ENCODE measurements at regions not wholly inside any gene's neighbourhood (a gene's known extent, or its start where the extent isn't known, plus 50 kb on each side); places are given as distances from the start of the nearest gene placed in this dataset.

- TF ChIP-seq CTCF (conservative IDR thresholded peaks at IDR 0.05; ENCODE audit: low read length) (no peak), EZH2phosphoT487 (IDR thresholded peaks at IDR 0.05; ENCODE audit: borderline replicate concordance, low read depth, low read length) (no peak)
Measured at GRCh38 chr6:44708208-44708607, 320.7 kb downstream of the CDC5L start.
